HCT116 (cell line): ENCODE measurements at regions not wholly inside any gene's neighbourhood (a gene's known extent, or its start where the extent isn't known, plus 50 kb on each side); places are given as distances from the start of the nearest gene placed in this dataset.

Source experiments
- ATAC-seq: fragments of 200-7000 bp; cut with Tn5 transposase; 2 replicates; pipeline ENCODE4 v1.9.1; 2020; ENCODE audit warnings: mild to moderate bottlenecking, moderate library complexity
- BruUV-seq: library from RNA; stranded (reverse); fragments of 400-500 nt; replicated peaks from 2 replicates; lab custom pipeline; 2021; lab: Mats Ljungman, UMichigan
- CTCF ChIA-PET: fragments of 300-600 bp; sonication (Branson Sonifier 250); formaldehyde crosslinking; loops from one replicate; lab custom pipeline; 2021; ENCODE audit warnings: antibody characterized with exemption; lab: Charles Lee
- POLR2A ChIA-PET: fragments of 300-600, 350-600 bp; sonication (Branson Sonifier 250); formaldehyde crosslinking; loops from one replicate; lab custom pipeline; 2021; ENCODE audit warnings: antibody characterized with exemption; lab: Charles Lee
- RAD21 ChIA-PET, 2 experiments: fragments of 300-600 bp; sonication (Branson Sonifier 250); formaldehyde crosslinking; loops; one replicate each; lab custom pipeline; 2023; ENCODE audit warnings: low total read pairs in 2 of 2; ENCODE audit not compliant: uncharacterized antibody in 2 of 2, unreplicated experiment in 2 of 2, low non-redundant PET in 1 of 2; lab: Charles Lee
- DNase-seq: peaks from one replicate; pipeline ENCODE4 v3.0.0-alpha.2; 2010; ENCODE audit warnings: low read depth, low spot score
- H2AFZ ChIP-seq: fragments of 200-600 bp; shearing (Covaris generic), sonication (generic); 2 replicates; pipeline ENCODE4 v1.6.1; 2017; ENCODE audit warnings: low read depth, mixed run types, mixed read lengths, antibody characterized with exemption, low read length; ENCODE audit not compliant: poor library complexity, severe bottlenecking
- H3K27ac ChIP-seq: 2 replicates; pipeline ENCODE4 v1.5.1; 2012; ENCODE audit warnings: low read depth, low read length
- H3K27me3 ChIP-seq: fragments of 200-600 bp; sonication (generic); 2 replicates; pipeline ENCODE4 v1.6.1; 2016; ENCODE audit warnings: mixed run types, low read length, mixed read lengths; ENCODE audit not compliant: insufficient read depth
- H3K36me3 ChIP-seq, 2 experiments: fragments of 200-500 bp in 1 of 2; fragments of 200-600 bp in 1 of 2; sonication (Bioruptor generic) in 1 of 2; sonication (generic) in 1 of 2; 2 replicates each; pipeline versions ENCODE4 v1.5.1 to v1.6.1; 2014 to 2016; ENCODE audit warnings: low read length in 2 of 2, inconsistent platforms in 1 of 2, mixed read lengths in 1 of 2, mixed run types in 1 of 2; ENCODE audit not compliant: insufficient read depth in 2 of 2, control insufficient read depth in 1 of 2
- H3K4me1 ChIP-seq, 2 experiments: fragments of 200-600 bp in 1 of 2; sonication (generic) in 1 of 2; 2 replicates each; pipeline versions ENCODE4 v1.5.1 to v1.6.1; 2012 to 2017; ENCODE audit warnings: low read length in 2 of 2, inconsistent platforms in 1 of 2, mild to moderate bottlenecking in 1 of 2, mixed read lengths in 1 of 2, mixed run types in 1 of 2, moderate library complexity in 1 of 2; ENCODE audit not compliant: insufficient read depth in 2 of 2, control insufficient read depth in 1 of 2
- H3K4me2 ChIP-seq: fragments of 200-600 bp; sonication (generic); 2 replicates; pipeline ENCODE4 v1.6.1; 2017; ENCODE audit warnings: mixed run types, low read length, mixed read lengths
- H3K4me3 ChIP-seq, 2 experiments: fragments of 200-600 bp in 1 of 2; sonication (generic) in 1 of 2; replicated peaks in 1 of 2; 2 replicates each; pipeline ENCODE4 v1.5.1; 2011 to 2016; ENCODE audit warnings: low read length in 2 of 2, control low read depth in 1 of 2, low read depth in 1 of 2, mild to moderate bottlenecking in 1 of 2, mixed read lengths in 1 of 2, mixed run types in 1 of 2
- H3K79me2 ChIP-seq: fragments of 200-600 bp; sonication (generic); 2 replicates; pipeline ENCODE4 v1.6.1; 2017; ENCODE audit warnings: mild to moderate bottlenecking, mixed run types, low read length, moderate library complexity, mixed read lengths; ENCODE audit not compliant: insufficient read depth
- H3K9ac ChIP-seq: fragments of 200-600 bp; sonication (generic); 2 replicates; pipeline ENCODE4 v1.6.1; 2016; ENCODE audit warnings: low read length, mixed read lengths
- H3K9me2 ChIP-seq: fragments of 200-600 bp; sonication (generic), shearing (Covaris generic); 2 replicates; pipeline ENCODE4 v1.6.1; 2017; ENCODE audit warnings: mixed run types, mild to moderate bottlenecking, moderate library complexity; ENCODE audit not compliant: insufficient read depth
- H3K9me3 ChIP-seq, 2 experiments: fragments of 200-500 bp in 1 of 2; fragments of 200-600 bp in 1 of 2; sonication (Bioruptor generic) in 1 of 2; sonication (generic) in 1 of 2; 2 replicates each; pipeline ENCODE4 v1.6.1; 2014 to 2017; ENCODE audit warnings: low read length in 2 of 2, mixed read lengths in 2 of 2, inconsistent platforms in 1 of 2, low read depth in 1 of 2, mild to moderate bottlenecking in 1 of 2, mixed run types in 1 of 2, moderate library complexity in 1 of 2; ENCODE audit not compliant: control insufficient read depth in 1 of 2, insufficient read depth in 1 of 2
- H4K20me1 ChIP-seq: fragments of 200-600 bp; sonication (generic), shearing (Covaris generic); 2 replicates; pipeline ENCODE4 v1.6.1; 2017; ENCODE audit warnings: mixed run types, mild to moderate bottlenecking, moderate library complexity; ENCODE audit not compliant: insufficient read depth
- CEBPB ChIP-seq: IDR thresholded peaks from 2 replicates; pipeline ENCODE4 v1.6.1; 2012; ENCODE audit warnings: low read depth
- EGR1 ChIP-seq: IDR thresholded peaks from 2 replicates; pipeline ENCODE4 v1.6.1; 2012; ENCODE audit warnings: low read depth
- ELF1 ChIP-seq: IDR thresholded peaks from 2 replicates; pipeline ENCODE4 v1.6.1; 2012; ENCODE audit warnings: low read depth, borderline replicate concordance
- EZH2phosphoT487 ChIP-seq: fragments of 200-600 bp; IDR thresholded peaks from 2 replicates; pipeline ENCODE4 v1.6.1; 2018; ENCODE audit warnings: antibody characterized with exemption, borderline replicate concordance
- POLR2A ChIP-seq: IDR thresholded peaks from 2 replicates; pipeline ENCODE4 v1.7.0; 2011; ENCODE audit warnings: borderline replicate concordance; ENCODE audit not compliant: insufficient read depth, insufficient read length; ENCODE audit errors: extremely low read depth
- POLR2AphosphoS5 ChIP-seq: IDR thresholded peaks from 2 replicates; pipeline ENCODE4 v1.6.1; 2011; ENCODE audit warnings: mild to moderate bottlenecking, low read depth, low read length, moderate library complexity
- RAD21 ChIP-seq: IDR thresholded peaks from 2 replicates; pipeline ENCODE4 v1.6.1; 2012; ENCODE audit warnings: low read depth, mild to moderate bottlenecking
- SP1 ChIP-seq: IDR thresholded peaks from 2 replicates; pipeline ENCODE4 v1.6.1; 2012; ENCODE audit warnings: low read depth
- SRF ChIP-seq: IDR thresholded peaks from 2 replicates; pipeline ENCODE4 v1.6.1; 2012; ENCODE audit warnings: low read depth
- YY1 ChIP-seq: IDR thresholded peaks from 2 replicates; pipeline ENCODE4 v1.6.1; 2011; ENCODE audit warnings: low read length, low read depth, moderate library complexity, mild to moderate bottlenecking; ENCODE audit not compliant: insufficient replicate concordance; ENCODE audit errors: extremely low read depth
- ZFX ChIP-seq: fragments of 450-650 bp; IDR thresholded peaks from 2 replicates; pipeline ENCODE4 v1.6.1; 2017
- intact Hi-C: fragments of 100-400 bp; cut with micrococcal nuclease; formaldehyde crosslinking; loops from 2 replicates; pipeline ENCODE4 v1.10.0; 2022
- TF ChIP-seq, protein P1 (sequence below): IDR thresholded peaks from 2 replicates; pipeline ENCODE4 v1.6.1; 2012
- TF ChIP-seq, protein P2 (sequence below): IDR thresholded peaks from 2 replicates; pipeline ENCODE4 v1.6.1; 2012
- TF ChIP-seq, protein P3 (sequence below), 3 experiments: fragments of 200-600 bp in 1 of 3; sonication (generic) in 1 of 3; IDR thresholded peaks in 2 of 3; conservative IDR thresholded peaks in 1 of 3; 2 replicates each; pipeline ENCODE4 v1.5.1; 2012 to 2017; ENCODE audit warnings: low read depth in 2 of 3, low read length in 2 of 3, antibody characterized with exemption in 1 of 3, borderline replicate concordance in 1 of 3, control low read depth in 1 of 3, mild to moderate bottlenecking in 1 of 3, mixed read lengths in 1 of 3, mixed run types in 1 of 3, moderate library complexity in 1 of 3; ENCODE audit not compliant: insufficient read depth in 1 of 3

DNA sequence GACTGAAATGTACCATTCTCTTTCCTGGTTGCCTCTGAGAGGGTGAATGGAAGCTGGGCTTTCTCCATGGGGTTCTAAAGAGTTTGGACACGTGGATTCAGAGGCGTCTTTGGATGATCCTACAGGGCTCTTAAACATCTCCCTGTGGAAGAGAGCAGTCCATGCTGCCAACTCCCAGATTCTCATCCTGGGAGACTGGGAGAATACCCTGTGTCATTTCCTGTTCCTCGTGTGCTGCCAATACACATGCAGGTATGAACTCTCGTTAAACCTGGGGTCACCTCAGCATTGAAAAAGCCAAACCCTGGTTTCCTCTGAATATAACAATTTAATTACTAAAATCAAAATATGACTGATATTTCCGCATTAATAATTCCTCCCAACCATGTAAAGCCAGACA lies 73.3 kb upstream of the NT5C1B start:
- no peaks in the 10 kb centered on the region for H3K9me2 ChIP-seq
- DNase-seq (no peak), ATAC-seq (no peak)
- peaks cover 4% of the 10 kb centered on the region; the same call in 1 of the 2 replicates for H3K27me3 ChIP-seq
- no peak overlapping the region for H3K9ac ChIP-seq
- H3K4me3 ChIP-seq = no peak overlapping the region
- no peak overlapping the region for H2AFZ ChIP-seq
- H3K9me3 ChIP-seq = no peaks in the 10 kb centered on the region
- ChIA-PET CTCF (no interaction called here), RAD21 (no interaction called here), POLR2A (no interaction called here)
- intact Hi-C loops = no loop called here
- H4K20me1 ChIP-seq = no peaks in the 10 kb centered on the region
- no peaks in the 10 kb centered on the region for H3K79me2 ChIP-seq
- no peaks in the 10 kb centered on the region for H3K36me3 ChIP-seq
- H3K4me1 ChIP-seq = no peaks in the 10 kb centered on the region
- H3K27ac ChIP-seq = no peak overlapping the region
- BruUV-seq = no TSS peak
- TF ChIP-seq ZFX = no peak
- no peak for TF ChIP-seq RAD21
- TF ChIP-seq ELF1 = no peak
- no peak for TF ChIP-seq EZH2phosphoT487
- no peak for TF ChIP-seq EGR1
- TF ChIP-seq, protein P1, sequence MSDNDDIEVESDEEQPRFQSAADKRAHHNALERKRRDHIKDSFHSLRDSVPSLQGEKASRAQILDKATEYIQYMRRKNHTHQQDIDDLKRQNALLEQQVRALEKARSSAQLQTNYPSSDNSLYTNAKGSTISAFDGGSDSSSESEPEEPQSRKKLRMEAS = no peak
- no peak for TF ChIP-seq POLR2AphosphoS5
- TF ChIP-seq, protein P2, sequence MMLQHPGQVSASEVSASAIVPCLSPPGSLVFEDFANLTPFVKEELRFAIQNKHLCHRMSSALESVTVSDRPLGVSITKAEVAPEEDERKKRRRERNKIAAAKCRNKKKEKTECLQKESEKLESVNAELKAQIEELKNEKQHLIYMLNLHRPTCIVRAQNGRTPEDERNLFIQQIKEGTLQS = no peak
- no peak for TF ChIP-seq SP1
- no peak for TF ChIP-seq CEBPB
- TF ChIP-seq SRF = no peak
- no peak for TF ChIP-seq POLR2A
- no peak for TF ChIP-seq YY1
- H3K4me2 ChIP-seq = no peak overlapping the region

GRCh38 chr2:18659915-18660314 lies 70.5 kb upstream of the NT5C1B start:
- Histone ChIP-seq H4K20me1 (no peaks in the 10 kb centered on the region), H3K27me3 (peaks cover 4% of the 10 kb centered on the region; the same call in 1 of the 2 replicates)
- BruUV-seq = no TSS peak

More at GRCh38 chr2:18659915-18660314, 70.5 kb upstream of the NT5C1B start:
- intact Hi-C loops = no loop called here
- DNase-seq = no peak
- no peak overlapping the region for H3K27ac ChIP-seq
- TF ChIP-seq ELF1 (no peak), EGR1 (no peak)
- TF ChIP-seq, protein P2 = no peak
- TF ChIP-seq, protein P3, sequence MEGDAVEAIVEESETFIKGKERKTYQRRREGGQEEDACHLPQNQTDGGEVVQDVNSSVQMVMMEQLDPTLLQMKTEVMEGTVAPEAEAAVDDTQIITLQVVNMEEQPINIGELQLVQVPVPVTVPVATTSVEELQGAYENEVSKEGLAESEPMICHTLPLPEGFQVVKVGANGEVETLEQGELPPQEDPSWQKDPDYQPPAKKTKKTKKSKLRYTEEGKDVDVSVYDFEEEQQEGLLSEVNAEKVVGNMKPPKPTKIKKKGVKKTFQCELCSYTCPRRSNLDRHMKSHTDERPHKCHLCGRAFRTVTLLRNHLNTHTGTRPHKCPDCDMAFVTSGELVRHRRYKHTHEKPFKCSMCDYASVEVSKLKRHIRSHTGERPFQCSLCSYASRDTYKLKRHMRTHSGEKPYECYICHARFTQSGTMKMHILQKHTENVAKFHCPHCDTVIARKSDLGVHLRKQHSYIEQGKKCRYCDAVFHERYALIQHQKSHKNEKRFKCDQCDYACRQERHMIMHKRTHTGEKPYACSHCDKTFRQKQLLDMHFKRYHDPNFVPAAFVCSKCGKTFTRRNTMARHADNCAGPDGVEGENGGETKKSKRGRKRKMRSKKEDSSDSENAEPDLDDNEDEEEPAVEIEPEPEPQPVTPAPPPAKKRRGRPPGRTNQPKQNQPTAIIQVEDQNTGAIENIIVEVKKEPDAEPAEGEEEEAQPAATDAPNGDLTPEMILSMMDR (IDR thresholded peaks at IDR 0.05 in 2 of 3, conservative IDR thresholded peaks at IDR 0.05 in 1 of 3; ENCODE audit: borderline replicate concordance in 1 of 3, insufficient read depth in 1 of 3, low read depth in 2 of 3, low read length in 2 of 3) = no peak
- ChIA-PET RAD21 (no interaction called here), CTCF (no interaction called here), POLR2A (no interaction called here)
- H3K36me3 ChIP-seq = no peaks in the 10 kb centered on the region
- H3K4me1 ChIP-seq = no peaks in the 10 kb centered on the region
- H3K9ac ChIP-seq = no peak overlapping the region
- no peak for ATAC-seq
- no peak overlapping the region for H3K4me2 ChIP-seq
- H3K9me2 ChIP-seq = no peaks in the 10 kb centered on the region
- no peak overlapping the region for H2AFZ ChIP-seq
- H3K9me3 ChIP-seq = no peaks in the 10 kb centered on the region
- H3K79me2 ChIP-seq = no peaks in the 10 kb centered on the region
- H3K4me3 ChIP-seq = no peak overlapping the region
